ENCODE measurements at regions not wholly inside any gene's neighbourhood (a gene's known extent, or its start where the extent isn't known, plus 50 kb on each side); places are given as distances from the start of the nearest gene placed in this dataset.
"Not testable (repeated sequence)": the region's sequence is repeated elsewhere in the genome, so short reads cannot be mapped to it uniquely, and the experiment has no call there.

DNA sequence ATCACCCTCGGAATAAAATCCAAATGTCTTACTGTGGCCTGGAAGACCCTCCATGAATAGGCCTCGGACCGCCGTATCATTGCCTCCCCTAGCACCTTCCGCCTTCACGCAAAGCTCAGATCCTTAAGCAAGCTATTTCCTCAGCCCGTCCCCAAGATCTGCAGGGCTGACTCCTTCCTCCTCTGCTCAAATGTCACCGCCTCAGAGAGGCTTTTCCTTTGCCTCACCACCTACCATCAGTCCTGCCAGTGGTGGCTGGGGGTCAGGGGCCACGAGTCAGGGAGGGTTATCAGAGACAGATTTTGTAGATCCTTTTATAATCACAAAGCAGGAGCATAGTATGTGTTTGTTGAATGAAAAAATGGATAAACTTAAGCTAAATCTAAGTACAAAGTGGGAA is 74.4 kb upstream of the KIF2A start (continued):
- TF ChIP-seq, protein P1, sequence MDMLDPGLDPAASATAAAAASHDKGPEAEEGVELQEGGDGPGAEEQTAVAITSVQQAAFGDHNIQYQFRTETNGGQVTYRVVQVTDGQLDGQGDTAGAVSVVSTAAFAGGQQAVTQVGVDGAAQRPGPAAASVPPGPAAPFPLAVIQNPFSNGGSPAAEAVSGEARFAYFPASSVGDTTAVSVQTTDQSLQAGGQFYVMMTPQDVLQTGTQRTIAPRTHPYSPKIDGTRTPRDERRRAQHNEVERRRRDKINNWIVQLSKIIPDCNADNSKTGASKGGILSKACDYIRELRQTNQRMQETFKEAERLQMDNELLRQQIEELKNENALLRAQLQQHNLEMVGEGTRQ (IDR thresholded peaks at IDR 0.05; ENCODE audit: borderline replicate concordance, low read depth, low read length), result no peak
- TF ChIP-seq GABPA (IDR thresholded peaks at IDR 0.05; ENCODE audit: low read depth), result no peak

DNA sequence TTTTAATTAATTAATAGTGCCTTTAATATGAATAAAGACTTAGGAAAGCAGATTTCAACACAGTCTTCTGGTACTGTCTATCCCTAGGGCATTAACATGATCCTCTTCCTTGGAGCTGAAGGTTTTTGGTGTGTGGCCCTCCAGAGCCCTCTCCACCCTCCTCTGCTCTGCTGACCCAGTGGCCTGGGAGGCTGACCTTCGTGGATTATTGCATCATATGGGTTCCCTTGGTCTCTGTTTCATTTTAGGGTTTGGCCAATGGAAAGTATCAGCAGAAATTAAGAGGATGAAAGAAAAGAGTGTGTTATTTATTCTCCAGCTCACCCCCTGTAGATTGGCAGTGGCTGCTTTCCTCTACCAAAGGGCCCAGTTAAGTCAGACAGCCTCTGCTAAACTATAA is 73.8 kb upstream of the KIF2A start:
- CTCF ChIA-PET, result interaction anchor here (1.7 kb wide), 1 partner anchor 8 kb away, joined by 4 read pairs; no protein-coding TSS in a partner anchor
- H3K27me3 ChIP-seq (ENCODE audit: insufficient read depth); H3K27ac ChIP-seq (ENCODE audit: low read depth in 2 of 2, low read length in 1 of 2); H3K36me3 ChIP-seq (replicated peaks in 1 of 2; ENCODE audit: control insufficient read depth in 1 of 2, insufficient read depth in 2 of 2, low read length in 1 of 2); H3F3A ChIP-seq (replicated peaks; ENCODE audit: insufficient read depth); DNase-seq; H3K4me1 ChIP-seq (ENCODE audit: control insufficient read depth in 1 of 2, insufficient read depth in 2 of 2, low read depth in 1 of 2, low read length in 1 of 2); H3K4me2 ChIP-seq; H3K79me2 ChIP-seq (ENCODE audit: insufficient read depth); H3K9ac ChIP-seq; POLR2A ChIA-PET; H2AFZ ChIP-seq (ENCODE audit: low read depth); H3K9me2 ChIP-seq; H4K20me1 ChIP-seq (ENCODE audit: insufficient read depth); H3K9me3 ChIP-seq; H3K4me3 ChIP-seq (ENCODE audit: low read depth in 2 of 2, low read length in 1 of 2): not testable (repeated sequence)
- 0% methylated on average over 1 of the region's 1 CpG for WGBS (ENCODE audit: low lambda C conversion rate)

DNA sequence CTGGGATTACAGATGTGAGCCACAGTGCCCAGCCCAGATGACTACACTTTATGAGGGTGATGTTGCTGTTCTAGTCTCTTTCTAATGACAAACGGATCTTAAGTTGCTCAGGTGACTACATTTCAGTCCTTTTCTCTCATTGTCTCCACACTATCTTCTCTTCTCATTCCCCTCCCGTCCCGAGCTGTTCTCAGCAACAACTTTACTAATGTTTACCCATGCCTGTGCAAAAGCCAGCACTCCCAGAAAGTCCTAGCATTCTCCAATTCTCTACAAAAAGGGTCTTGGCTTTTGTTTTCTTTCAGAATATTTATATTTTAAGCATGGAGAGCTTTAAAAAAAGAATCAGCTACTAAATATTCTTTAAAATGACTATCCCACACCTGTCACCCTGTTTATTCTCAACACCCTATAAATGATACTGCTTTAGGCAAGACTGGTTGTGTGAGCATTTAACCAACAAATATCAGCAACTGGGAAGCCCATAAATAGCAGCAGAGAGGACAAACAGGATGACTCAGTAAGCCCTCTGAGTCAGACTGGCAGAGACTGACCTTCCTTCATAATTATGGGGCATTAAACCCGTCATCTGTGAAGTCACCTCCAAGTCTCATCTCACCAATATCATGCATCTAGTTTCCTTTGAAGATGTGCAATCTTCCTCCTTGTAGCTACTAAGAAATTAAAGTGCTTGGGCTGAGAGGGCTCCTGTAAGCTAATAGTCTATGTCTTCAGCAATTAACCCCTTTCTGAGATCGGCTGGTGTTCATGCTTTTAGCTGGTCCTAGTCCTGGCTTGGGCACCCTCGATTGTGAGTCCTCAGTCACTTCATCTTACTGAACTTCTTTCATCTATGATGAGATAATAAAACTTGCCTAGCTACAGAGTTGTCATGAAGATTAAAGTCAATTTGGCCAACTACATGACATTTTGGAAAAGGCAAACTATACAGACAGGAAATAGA is 72.6 kb upstream of the KIF2A start:
- CTCF ChIA-PET, result interaction anchor here (1.7 kb wide), 1 partner anchor 9 kb away, joined by 4 read pairs; no protein-coding TSS in a partner anchor
- H3K36me3 ChIP-seq (replicated peaks in 1 of 2; ENCODE audit: control insufficient read depth in 1 of 2, insufficient read depth in 2 of 2, low read length in 1 of 2); H3K27ac ChIP-seq (ENCODE audit: low read depth in 2 of 2, low read length in 1 of 2); H3K4me3 ChIP-seq (ENCODE audit: low read depth in 2 of 2, low read length in 1 of 2); H3K4me1 ChIP-seq (ENCODE audit: control insufficient read depth in 1 of 2, insufficient read depth in 2 of 2, low read depth in 1 of 2, low read length in 1 of 2); H4K20me1 ChIP-seq (ENCODE audit: insufficient read depth); DNase-seq; H2AFZ ChIP-seq (ENCODE audit: low read depth); H3K9me2 ChIP-seq; POLR2A ChIA-PET; H3K27me3 ChIP-seq (ENCODE audit: insufficient read depth); H3K4me2 ChIP-seq; H3K79me2 ChIP-seq (ENCODE audit: insufficient read depth); H3K9me3 ChIP-seq; H3F3A ChIP-seq (replicated peaks; ENCODE audit: insufficient read depth); H3K9ac ChIP-seq: not testable (repeated sequence)
- peak; percentile 67; the same call in 1 of the 2 replicates for TF ChIP-seq FOSL2 (IDR thresholded peaks at IDR 0.05; ENCODE audit: borderline replicate concordance, low read depth)
- WGBS (ENCODE audit: low lambda C conversion rate), result 65% methylated on average over 6 of the region's 6 CpGs

DNA sequence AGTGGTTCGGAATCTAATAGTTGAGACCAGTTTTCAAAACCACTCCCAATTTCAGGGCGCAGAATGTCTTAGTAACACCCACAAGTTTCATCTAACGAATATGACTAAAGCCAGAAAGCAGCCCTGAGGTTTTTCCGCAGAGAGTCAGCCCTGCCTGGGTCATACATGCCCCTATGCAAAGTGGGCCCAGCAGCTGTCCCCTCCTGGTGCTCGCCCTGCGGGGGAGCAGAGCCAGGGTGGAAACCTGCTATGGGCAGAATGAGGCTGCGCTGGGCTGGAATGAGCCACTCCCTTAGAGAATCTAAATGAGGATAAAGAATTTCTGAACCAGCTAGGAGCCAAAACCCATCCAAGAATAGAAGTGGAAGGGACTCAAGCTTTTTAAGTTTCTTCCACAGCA is 69.4 kb upstream of the KIF2A start:
- H3K4me2 ChIP-seq; H4K20me1 ChIP-seq (ENCODE audit: insufficient read depth); H3F3A ChIP-seq (replicated peaks; ENCODE audit: insufficient read depth); DNase-seq; H2AFZ ChIP-seq (ENCODE audit: low read depth); H3K27ac ChIP-seq (ENCODE audit: low read depth in 2 of 2, low read length in 1 of 2); H3K9ac ChIP-seq; H3K4me1 ChIP-seq (ENCODE audit: control insufficient read depth in 1 of 2, insufficient read depth in 2 of 2, low read depth in 1 of 2, low read length in 1 of 2); H3K36me3 ChIP-seq (replicated peaks in 1 of 2; ENCODE audit: control insufficient read depth in 1 of 2, insufficient read depth in 2 of 2, low read length in 1 of 2); POLR2A ChIA-PET; H3K4me3 ChIP-seq (ENCODE audit: low read depth in 2 of 2, low read length in 1 of 2); H3K9me3 ChIP-seq; H3K27me3 ChIP-seq (ENCODE audit: insufficient read depth); H3K9me2 ChIP-seq; H3K79me2 ChIP-seq (ENCODE audit: insufficient read depth); CTCF ChIA-PET: not testable (repeated sequence)
- WGBS (ENCODE audit: low lambda C conversion rate), result 83% methylated on average over 6 of the region's 7 CpGs

DNA sequence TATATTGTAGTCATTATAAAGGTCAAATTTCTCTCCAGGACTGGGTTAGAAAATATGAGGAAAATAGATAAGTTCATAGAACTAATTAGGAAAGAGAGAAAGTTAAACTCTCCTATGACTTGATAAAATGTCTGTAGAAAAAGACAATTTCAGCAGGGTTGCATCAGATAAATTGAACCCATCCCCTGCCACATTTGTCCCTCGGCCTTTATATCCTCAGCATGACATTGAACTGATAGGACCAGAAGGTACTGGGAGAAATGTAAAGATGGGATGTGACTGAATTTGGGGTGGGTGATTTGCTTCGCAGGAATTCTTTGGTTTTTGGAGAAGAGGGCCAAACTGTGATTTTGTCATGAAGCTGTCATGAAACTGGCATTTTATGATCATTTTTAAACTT is 68.1 kb upstream of the KIF2A start:
- H2AFZ ChIP-seq (ENCODE audit: low read depth); H3K4me3 ChIP-seq (ENCODE audit: low read depth in 2 of 2, low read length in 1 of 2); H3K9me3 ChIP-seq; DNase-seq; CTCF ChIA-PET; H3K4me2 ChIP-seq; H4K20me1 ChIP-seq (ENCODE audit: insufficient read depth); H3K79me2 ChIP-seq (ENCODE audit: insufficient read depth); H3K36me3 ChIP-seq (replicated peaks in 1 of 2; ENCODE audit: control insufficient read depth in 1 of 2, insufficient read depth in 2 of 2, low read length in 1 of 2); H3K4me1 ChIP-seq (ENCODE audit: control insufficient read depth in 1 of 2, insufficient read depth in 2 of 2, low read depth in 1 of 2, low read length in 1 of 2); H3K9ac ChIP-seq; H3K27ac ChIP-seq (ENCODE audit: low read depth in 2 of 2, low read length in 1 of 2); H3F3A ChIP-seq (replicated peaks; ENCODE audit: insufficient read depth); H3K27me3 ChIP-seq (ENCODE audit: insufficient read depth); H3K9me2 ChIP-seq; POLR2A ChIA-PET: not testable (repeated sequence)
- 79% methylated on average over 2 of the region's 2 CpGs for WGBS (ENCODE audit: low lambda C conversion rate)

DNA sequence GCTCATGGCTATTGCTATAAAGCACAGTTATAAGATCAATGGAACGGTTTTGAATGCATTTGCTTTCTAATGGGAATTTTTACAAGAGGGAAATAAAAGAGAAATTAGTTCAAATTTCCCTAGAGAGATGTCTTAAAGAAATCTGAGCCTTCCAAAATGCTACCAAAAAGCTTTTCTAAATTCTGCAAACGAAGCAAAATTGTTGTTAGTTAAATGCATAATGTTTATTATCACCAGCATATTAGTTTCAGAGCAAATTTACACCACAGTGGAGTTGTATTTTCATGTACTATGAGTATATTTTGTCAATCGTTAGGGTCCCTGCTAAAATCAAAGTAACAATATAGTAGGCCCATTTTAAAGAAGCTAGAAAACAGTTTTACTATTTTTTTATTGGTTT is 67.4 kb upstream of the KIF2A start:
- H3K27ac ChIP-seq (ENCODE audit: low read depth in 2 of 2, low read length in 1 of 2); H3F3A ChIP-seq (replicated peaks; ENCODE audit: insufficient read depth); H3K9me3 ChIP-seq; H4K20me1 ChIP-seq (ENCODE audit: insufficient read depth); DNase-seq; H3K4me3 ChIP-seq (ENCODE audit: low read depth in 2 of 2, low read length in 1 of 2); H3K27me3 ChIP-seq (ENCODE audit: insufficient read depth); H3K36me3 ChIP-seq (replicated peaks in 1 of 2; ENCODE audit: control insufficient read depth in 1 of 2, insufficient read depth in 2 of 2, low read length in 1 of 2); H3K79me2 ChIP-seq (ENCODE audit: insufficient read depth); H2AFZ ChIP-seq (ENCODE audit: low read depth); H3K9ac ChIP-seq; H3K4me1 ChIP-seq (ENCODE audit: control insufficient read depth in 1 of 2, insufficient read depth in 2 of 2, low read depth in 1 of 2, low read length in 1 of 2); H3K9me2 ChIP-seq; POLR2A ChIA-PET; H3K4me2 ChIP-seq: not testable (repeated sequence)
- CTCF ChIA-PET, result interaction anchor here (1.2 kb wide), 1 partner anchor 114 kb away, joined by 3 read pairs; no protein-coding TSS in a partner anchor
- 49% methylated on average over 3 of the region's 3 CpGs for WGBS (ENCODE audit: low lambda C conversion rate)
